Muscle layer of colon (tissue), 2 donors: ENCODE measurements at regions not wholly inside any gene's neighbourhood (a gene's known extent, or its start where the extent isn't known, plus 50 kb on each side); places are given as distances from the start of the nearest gene placed in this dataset.

Experiments used
- H3K27ac ChIP-seq: one replicate; pipeline ENCODE4 v1.7.0; 2013; ENCODE audit warnings: low read depth, mild to moderate bottlenecking, low read length, moderate library complexity
- H3K27me3 ChIP-seq, 2 donors: one replicate each; pipeline ENCODE4 v1.7.0; 2013; ENCODE audit warnings: low read length in 2 of 2, mild to moderate bottlenecking in 2 of 2; ENCODE audit not compliant: insufficient read depth in 2 of 2, control insufficient read depth in 1 of 2
- H3K36me3 ChIP-seq: one replicate; pipeline ENCODE4 v1.7.0; 2013; ENCODE audit warnings: mild to moderate bottlenecking, low read length; ENCODE audit not compliant: insufficient read depth
- H3K4me1 ChIP-seq: one replicate; pipeline ENCODE4 v1.7.0; 2013; ENCODE audit warnings: mild to moderate bottlenecking, low read length; ENCODE audit not compliant: insufficient read depth
- H3K4me3 ChIP-seq, 2 donors: one replicate each; pipeline ENCODE4 v1.7.0; 2013; ENCODE audit warnings: low read length in 2 of 2, low read depth in 1 of 2, mild to moderate bottlenecking in 1 of 2, moderate library complexity in 1 of 2
- H3K9ac ChIP-seq: one replicate; pipeline ENCODE4 v1.7.0; 2013; ENCODE audit warnings: low read length
- H3K9me3 ChIP-seq: one replicate; pipeline ENCODE4 v1.7.0; 2013; ENCODE audit warnings: mild to moderate bottlenecking, low read length
- donor health status: abdominal sarcoma.
- donor health status: Adenocarcinoma of cecum.

DNA sequence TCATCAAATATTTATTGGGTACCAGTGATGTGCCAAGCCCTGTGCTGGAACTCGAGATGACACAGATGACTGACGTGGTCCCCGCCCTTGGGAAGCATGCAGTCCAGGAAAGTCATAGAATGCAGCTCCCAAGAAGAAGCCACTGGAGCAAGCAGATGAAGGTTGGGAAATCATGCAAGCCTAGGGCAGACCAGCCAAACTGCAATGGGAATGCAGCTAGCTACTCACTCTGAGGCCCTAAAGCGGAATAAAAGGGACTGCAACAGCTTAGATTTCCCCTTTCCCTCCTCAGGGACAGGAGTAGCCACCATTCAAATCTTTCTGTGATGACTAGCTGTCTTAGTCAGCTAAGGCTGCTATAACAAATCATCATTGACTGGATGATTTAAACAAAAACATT is 152.2 kb downstream of the MAFB start:
- H3K9ac ChIP-seq: no peak overlapping the region
- no peak overlapping the region for H3K27ac ChIP-seq
- H3K36me3 ChIP-seq: no peaks in the 10 kb centered on the region
- no peaks in the 10 kb centered on the region for H3K4me1 ChIP-seq
- no peak overlapping the region for H3K4me3 ChIP-seq
- H3K27me3 ChIP-seq: no peaks in the 10 kb centered on the region
- H3K9me3 ChIP-seq: no peaks in the 10 kb centered on the region

- Histone ChIP-seq H3K9me3 (no peaks in the 10 kb centered on the region), H3K27ac (no peak overlapping the region)
Observed at GRCh38 chr20:40535816-40536215, 153.2 kb downstream of the MAFB start.

GRCh38 chr20:40532103-40532502 is 156.9 kb downstream of the MAFB start:
- Histone ChIP-seq H3K27ac (no peak overlapping the region), H3K4me1 (no peaks in the 10 kb centered on the region), H3K36me3 (no peaks in the 10 kb centered on the region), H3K9ac (no peak overlapping the region), H3K4me3 (no peak overlapping the region), H3K27me3 (no peaks in the 10 kb centered on the region), H3K9me3 (no peaks in the 10 kb centered on the region)

More at GRCh38 chr20:40535816-40536215, 153.2 kb downstream of the MAFB start:
- Histone ChIP-seq H3K4me1 (no peaks in the 10 kb centered on the region), H3K9ac (no peak overlapping the region), H3K36me3 (no peaks in the 10 kb centered on the region), H3K4me3 (no peak overlapping the region), H3K27me3 (no peaks in the 10 kb centered on the region)

GRCh38 chr20:40525351-40525750 is 163.7 kb downstream of the MAFB start:
- Histone ChIP-seq H3K4me1 (no peaks in the 10 kb centered on the region), H3K27ac (no peak overlapping the region), H3K4me3 (no peak overlapping the region), H3K36me3 (no peaks in the 10 kb centered on the region), H3K9ac (no peak overlapping the region), H3K9me3 (no peaks in the 10 kb centered on the region), H3K27me3 (no peaks in the 10 kb centered on the region)

GRCh38 chr20:40524071-40524470 is 165.0 kb downstream of the MAFB start:
- H3K27ac ChIP-seq: no peak overlapping the region
- H3K36me3 ChIP-seq: no peaks in the 10 kb centered on the region
- H3K9ac ChIP-seq: no peak overlapping the region
- no peak overlapping the region for H3K4me3 ChIP-seq
- no peaks in the 10 kb centered on the region for H3K4me1 ChIP-seq
- no peaks in the 10 kb centered on the region for H3K9me3 ChIP-seq
- no peaks in the 10 kb centered on the region for H3K27me3 ChIP-seq

DNA sequence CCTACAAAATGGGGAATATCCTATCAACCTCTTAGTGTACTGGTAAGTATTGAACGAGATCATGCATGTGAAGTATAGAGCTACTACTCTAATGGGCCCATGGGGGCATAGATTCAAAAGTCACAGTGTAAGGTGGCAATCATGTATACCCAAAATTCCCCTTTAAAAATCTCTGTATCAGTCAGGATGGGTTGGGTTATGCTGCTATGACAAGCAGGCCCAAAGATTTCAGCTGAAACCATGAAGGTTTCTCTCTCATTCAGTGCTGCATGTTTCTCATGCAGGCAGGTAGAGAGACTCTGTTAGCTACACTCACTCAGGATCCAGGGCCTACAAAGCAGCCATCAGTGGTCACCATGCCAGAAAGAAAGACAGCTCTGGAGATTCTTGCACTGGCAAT is 166.6 kb downstream of the MAFB start:
- Histone ChIP-seq H3K4me1 (no peaks in the 10 kb centered on the region), H3K36me3 (no peaks in the 10 kb centered on the region), H3K4me3 (no peak overlapping the region), H3K9me3 (no peaks in the 10 kb centered on the region), H3K9ac (no peak overlapping the region), H3K27ac (no peak overlapping the region), H3K27me3 (no peaks in the 10 kb centered on the region)

GRCh38 chr20:40521962-40522361 is 167.1 kb downstream of the MAFB start:
- Histone ChIP-seq H3K36me3 (no peaks in the 10 kb centered on the region), H3K9ac (no peak overlapping the region), H3K27me3 (no peaks in the 10 kb centered on the region), H3K9me3 (no peaks in the 10 kb centered on the region), H3K4me1 (no peaks in the 10 kb centered on the region), H3K27ac (no peak overlapping the region), H3K4me3 (no peak overlapping the region)

DNA sequence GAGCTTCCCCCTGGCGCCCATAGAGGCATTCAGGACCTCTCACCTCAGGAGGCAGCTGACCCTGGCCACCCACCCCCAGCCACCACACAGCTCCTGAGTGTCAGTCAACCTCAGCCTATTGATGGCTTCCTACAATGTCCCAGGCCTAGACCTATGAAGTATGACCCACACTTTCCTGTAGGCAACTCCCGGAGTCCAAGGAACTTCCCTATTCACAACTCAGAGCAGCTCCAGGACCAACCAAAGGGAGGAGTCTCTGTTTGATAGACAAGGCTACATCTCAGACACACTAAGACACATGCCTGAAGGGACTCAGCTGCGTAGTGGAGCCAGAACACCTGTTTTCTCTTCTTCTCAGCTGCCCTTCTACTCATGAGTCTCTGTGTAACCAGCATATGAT is 169.1 kb downstream of the MAFB start:
- H3K4me1 ChIP-seq: no peaks in the 10 kb centered on the region
- no peak overlapping the region for H3K4me3 ChIP-seq
- H3K27me3 ChIP-seq: no peaks in the 10 kb centered on the region
- no peak overlapping the region for H3K9ac ChIP-seq
- no peaks in the 10 kb centered on the region for H3K36me3 ChIP-seq
- H3K27ac ChIP-seq: no peak overlapping the region
- H3K9me3 ChIP-seq: no peaks in the 10 kb centered on the region

DNA sequence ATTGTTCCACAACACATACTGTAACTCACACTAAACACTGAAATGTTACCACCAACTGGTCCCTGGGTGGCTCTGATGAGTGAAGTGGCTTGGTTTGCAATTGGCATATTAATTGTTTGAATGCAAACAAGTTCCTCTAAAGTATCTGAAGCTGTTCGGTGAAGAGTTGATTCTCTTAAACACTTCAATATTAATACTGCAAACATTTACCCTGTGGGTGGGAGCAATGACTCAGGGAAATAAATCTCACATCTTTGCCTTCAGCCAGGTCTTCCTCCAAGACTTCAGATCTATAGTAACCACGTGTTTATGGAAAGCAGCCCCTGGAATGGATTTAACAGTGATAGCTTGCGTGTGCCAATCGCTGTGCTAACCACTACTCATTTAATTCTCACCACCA is 176.0 kb downstream of the MAFB start:
- Histone ChIP-seq H3K9me3 (no peaks in the 10 kb centered on the region), H3K4me1 (no peaks in the 10 kb centered on the region), H3K27ac (no peak overlapping the region), H3K4me3 (no peak overlapping the region), H3K36me3 (no peaks in the 10 kb centered on the region), H3K27me3 (no peaks in the 10 kb centered on the region), H3K9ac (no peak overlapping the region)

DNA sequence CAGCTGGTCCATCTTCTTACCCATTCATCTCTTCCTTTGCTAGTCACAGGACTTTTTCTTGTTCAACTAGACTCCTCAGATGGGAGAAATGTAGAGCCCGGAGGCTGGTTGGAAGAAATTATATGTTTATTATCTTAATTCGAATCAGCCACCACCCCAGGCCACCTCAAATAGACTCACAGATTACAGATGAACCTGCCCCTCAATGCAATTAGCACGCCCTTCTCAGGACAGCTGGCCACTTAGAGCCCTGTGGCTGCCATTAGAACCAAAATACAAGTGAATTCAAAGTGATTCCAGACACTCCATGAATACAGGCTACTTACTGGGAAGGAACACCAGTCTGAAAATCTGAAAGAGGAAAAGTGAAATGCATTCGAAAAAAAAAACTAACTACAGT is 176.4 kb downstream of the MAFB start:
- H3K4me3 ChIP-seq: no peak overlapping the region
- no peak overlapping the region for H3K27ac ChIP-seq
- no peaks in the 10 kb centered on the region for H3K27me3 ChIP-seq
- H3K4me1 ChIP-seq: no peaks in the 10 kb centered on the region
- no peaks in the 10 kb centered on the region for H3K36me3 ChIP-seq
- no peak overlapping the region for H3K9ac ChIP-seq
- no peaks in the 10 kb centered on the region for H3K9me3 ChIP-seq

- Histone ChIP-seq H3K9ac (no peak overlapping the region), H3K27ac (no peak overlapping the region)
Observed at GRCh38 chr20:40511478-40511877, 177.6 kb downstream of the MAFB start.

GRCh38 chr20:40510622-40511021 is 178.4 kb downstream of the MAFB start:
- no peak overlapping the region for H3K9ac ChIP-seq
- H3K27ac ChIP-seq: no peak overlapping the region
- no peaks in the 10 kb centered on the region for H3K9me3 ChIP-seq
- H3K27me3 ChIP-seq: no peaks in the 10 kb centered on the region
- no peaks in the 10 kb centered on the region for H3K4me1 ChIP-seq
- H3K4me3 ChIP-seq: no peak overlapping the region
- H3K36me3 ChIP-seq: no peaks in the 10 kb centered on the region

More at GRCh38 chr20:40511478-40511877, 177.6 kb downstream of the MAFB start:
- no peak overlapping the region for H3K4me3 ChIP-seq
- H3K36me3 ChIP-seq: no peaks in the 10 kb centered on the region
- no peaks in the 10 kb centered on the region for H3K4me1 ChIP-seq
- H3K9me3 ChIP-seq: no peaks in the 10 kb centered on the region
- no peaks in the 10 kb centered on the region for H3K27me3 ChIP-seq
